HG02840 (cell line): ENCODE measurements at regions not wholly inside any gene's neighbourhood (a gene's known extent, or its start where the extent isn't known, plus 50 kb on each side); places are given as distances from the start of the nearest gene placed in this dataset.

ENCODE experiments used
- ATAC-seq: cut with Tn5 transposase; IDR thresholded peaks from one replicate; pipeline ENCODE4 v1.9.1; 2021; ENCODE audit warnings: mild to moderate bottlenecking, moderate library complexity, moderate number of reproducible peaks; ENCODE audit not compliant: unreplicated experiment, low FRiP score

- no peak for ATAC-seq
Measured at GRCh38 chr3:107970993-107971580, 119.7 kb downstream of the CD47 start.

GRCh38 chr3:107969994-107970819 is 120.6 kb downstream of the CD47 start:
- ATAC-seq: no peak

- ATAC-seq: no peak
Measured at GRCh38 chr3:107969525-107969924, 121.3 kb downstream of the CD47 start.

DNA sequence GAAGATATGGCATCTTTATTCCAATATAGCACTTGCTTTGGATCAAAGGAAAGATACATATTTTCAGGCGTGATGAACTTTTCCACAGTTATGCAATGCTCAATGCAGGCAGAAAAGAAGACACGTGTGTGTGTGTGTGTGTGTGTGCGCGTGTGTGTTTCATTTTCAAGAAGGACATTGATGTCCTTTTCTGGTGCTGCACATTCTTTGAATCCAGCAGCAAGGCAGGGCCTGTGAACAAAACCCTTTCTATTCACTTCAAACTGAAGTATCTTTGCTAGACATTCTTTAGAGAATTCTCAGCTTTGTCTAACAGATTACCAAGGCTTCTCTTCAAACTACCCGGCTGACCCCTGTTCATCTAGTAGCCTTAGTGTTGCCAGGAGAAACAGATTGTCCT is 124.6 kb downstream of the CD47 start:
- ATAC-seq: no peak

GRCh38 chr3:107965136-107965655 is 125.6 kb downstream of the CD47 start:
- no peak for ATAC-seq

DNA sequence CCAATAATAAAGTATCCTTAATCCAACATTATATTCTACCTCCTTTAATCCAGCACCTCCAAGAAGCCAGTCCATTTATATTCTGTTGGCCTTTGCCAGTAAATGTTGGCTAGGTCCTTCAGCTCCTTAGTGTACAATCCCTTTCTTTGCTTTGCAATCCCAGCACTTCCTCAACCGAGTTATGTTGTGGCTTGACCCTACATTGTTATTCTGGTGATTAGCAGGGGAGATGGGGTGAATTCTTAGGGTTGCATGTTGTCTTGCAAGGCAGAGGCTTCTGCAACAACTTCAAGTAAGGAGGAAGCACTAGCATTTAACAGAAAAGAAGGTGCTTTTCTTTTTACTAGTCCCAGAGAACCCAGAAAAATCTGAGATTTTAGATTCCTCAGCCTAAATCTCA is 127.2 kb downstream of the CD47 start:
- ATAC-seq: no peak

DNA sequence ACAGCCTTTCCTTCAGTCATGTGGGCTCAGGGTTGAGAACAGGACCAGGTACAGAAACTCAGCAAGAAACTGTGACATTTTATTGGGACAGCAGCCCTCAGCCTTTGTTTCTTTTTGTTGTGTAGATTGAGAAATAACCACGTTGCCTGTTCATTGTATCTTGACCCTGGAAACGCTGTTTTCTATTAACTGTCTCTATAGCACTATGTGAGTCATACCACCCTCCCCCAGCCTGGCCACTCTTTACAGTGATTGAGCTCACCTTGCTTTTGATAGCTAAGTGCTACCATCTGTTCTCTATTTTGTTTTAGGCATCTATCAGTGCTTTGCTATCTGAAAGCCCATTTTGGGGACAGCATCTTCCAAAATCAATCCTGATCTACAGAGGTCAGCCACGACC is 127.9 kb downstream of the CD47 start:
- no peak for ATAC-seq

- ATAC-seq: no peak
Measured at GRCh38 chr3:107962037-107962436, 128.8 kb downstream of the CD47 start.

DNA sequence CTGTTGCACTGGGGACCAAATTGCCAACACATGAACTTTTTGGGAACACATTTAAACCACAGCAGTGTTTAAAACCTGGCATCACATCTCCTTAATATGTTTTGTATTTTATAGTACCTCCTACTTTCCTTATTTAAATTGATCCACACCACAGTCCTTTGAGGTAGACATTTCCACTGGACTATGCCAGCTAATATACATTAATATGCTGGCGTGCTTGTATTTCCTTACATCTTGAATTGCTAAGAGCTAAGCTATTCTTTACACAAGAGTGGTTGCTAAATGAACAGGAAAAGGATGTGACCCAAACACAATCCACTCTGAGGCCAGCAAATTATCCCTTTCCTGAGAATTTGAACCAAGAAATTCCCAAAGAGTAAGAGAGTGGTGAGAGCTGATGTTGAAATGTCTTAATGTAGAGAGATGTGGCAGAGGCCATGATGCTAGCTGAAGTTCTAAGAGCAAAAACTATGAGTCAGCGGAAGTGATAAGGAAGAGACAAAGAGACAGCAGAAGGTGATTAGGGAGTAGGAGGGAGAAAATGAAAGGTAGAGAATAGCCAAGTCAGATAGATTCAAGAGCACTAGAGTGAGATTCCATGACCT is 131.2 kb downstream of the CD47 start:
- ATAC-seq: no peak

- ATAC-seq: no peak
Measured at GRCh38 chr3:107958146-107958545, 132.7 kb downstream of the CD47 start.

DNA sequence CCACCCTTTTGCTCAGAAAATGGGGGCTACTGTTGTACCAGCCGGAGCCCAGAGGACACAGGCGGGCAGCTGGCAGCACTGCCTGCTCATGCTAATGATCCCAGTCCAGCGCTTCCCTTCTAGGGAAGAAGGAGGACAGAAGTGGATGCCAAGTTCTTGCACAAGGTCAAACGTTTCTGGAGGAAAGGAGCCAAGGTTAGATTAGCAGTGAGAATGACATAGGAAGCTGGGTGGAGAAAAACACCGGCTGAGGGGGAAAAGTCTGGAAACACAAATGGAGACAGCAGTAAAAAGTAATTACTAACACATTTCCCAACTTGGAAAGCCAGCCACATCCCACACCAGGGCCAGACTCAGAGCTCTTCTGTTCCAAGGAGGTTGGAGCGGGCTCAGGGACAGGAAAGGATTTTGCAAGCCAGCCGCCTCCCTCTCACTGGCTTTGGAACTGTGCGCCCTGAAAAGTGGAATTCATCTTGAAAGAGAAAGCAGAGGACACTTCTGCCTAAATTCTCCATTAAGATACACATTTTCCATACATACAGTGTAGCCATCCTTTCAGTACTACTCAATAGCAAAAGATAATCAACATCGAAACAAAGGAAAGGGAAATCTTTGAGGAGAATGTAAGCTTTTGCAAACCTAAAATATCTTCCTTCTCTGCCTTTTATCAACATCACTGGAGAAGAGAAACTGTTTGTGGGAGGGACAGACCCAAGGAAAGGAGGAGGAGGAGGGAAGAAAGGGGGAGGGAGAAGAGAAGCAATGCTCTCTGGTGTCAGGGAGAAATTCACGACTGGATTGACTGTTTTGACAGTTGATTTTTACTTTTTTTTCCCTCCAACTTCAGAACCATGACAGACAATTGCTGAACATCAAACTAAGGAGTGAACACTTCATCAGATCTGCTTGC is 133.6 kb downstream of the CD47 start:
- ATAC-seq: no peak

GRCh38 chr3:107954845-107955244 is 136.0 kb downstream of the CD47 start:
- no peak for ATAC-seq

DNA sequence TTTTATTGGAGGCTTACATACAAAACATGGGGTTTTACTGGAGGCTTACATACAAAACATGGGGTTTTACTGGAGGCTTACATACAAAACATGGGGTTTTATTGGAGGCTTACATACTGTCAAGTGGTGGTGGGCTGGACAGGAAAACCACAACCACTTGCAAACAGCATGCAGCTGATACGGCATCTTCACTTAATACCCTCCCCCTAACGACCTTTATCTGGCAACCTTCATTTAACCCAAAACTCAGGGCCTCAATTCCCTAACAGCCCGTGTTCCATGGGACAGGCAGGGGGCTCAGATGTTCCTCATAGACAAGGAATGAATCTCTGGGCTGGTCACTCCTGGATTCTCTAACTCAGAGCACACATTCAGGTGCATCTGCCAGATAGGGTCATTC is 137.1 kb downstream of the CD47 start:
- no peak for ATAC-seq

GRCh38 chr3:107951126-107951525 is 139.7 kb downstream of the CD47 start:
- no peak for ATAC-seq

- no peak for ATAC-seq
Measured at GRCh38 chr3:107950417-107950816, 140.4 kb downstream of the CD47 start.

- no peak for ATAC-seq
Measured at GRCh38 chr3:107949394-107949970, 141.3 kb downstream of the CD47 start.

DNA sequence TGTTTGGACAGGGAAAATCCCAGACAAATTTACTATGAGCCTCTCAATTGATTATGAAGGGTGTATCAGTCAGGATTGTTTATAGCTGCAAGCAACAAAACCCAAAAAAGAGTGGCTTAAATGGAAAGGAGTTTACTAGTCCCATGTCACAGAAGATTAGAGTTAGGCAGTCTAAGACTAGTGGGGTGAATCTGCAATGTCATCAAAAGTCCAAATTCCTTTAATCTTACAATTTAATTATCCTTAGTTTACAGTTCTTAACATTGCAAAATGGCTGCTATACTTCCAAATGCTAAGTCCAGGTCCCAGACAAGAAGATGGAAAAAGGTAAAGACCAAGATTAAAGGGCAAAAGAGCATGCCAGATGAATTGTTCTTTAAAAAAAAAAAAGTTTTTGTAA is 143.6 kb downstream of the CD47 start:
- no peak for ATAC-seq

DNA sequence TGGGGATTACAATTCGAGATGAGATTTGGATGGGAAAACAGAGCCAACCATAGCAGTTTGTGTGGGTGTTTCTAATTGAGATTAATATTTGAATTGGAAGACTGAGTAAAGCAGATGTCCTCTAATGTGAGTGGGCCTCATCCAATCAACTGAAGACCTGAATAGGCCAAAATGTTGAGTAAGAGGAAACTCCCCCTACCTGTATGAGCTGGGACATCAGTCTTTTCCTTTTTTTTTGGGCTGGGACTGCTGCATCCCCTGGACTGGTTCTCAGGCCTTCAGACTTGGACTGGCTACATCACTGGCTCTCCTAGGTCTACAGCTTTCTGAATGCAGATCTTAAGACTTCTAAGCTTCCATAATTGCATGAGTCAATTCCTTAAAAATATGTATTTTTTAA is 144.1 kb downstream of the CD47 start:
- ATAC-seq: no peak

GRCh38 chr3:107945417-107946094 is 145.3 kb downstream of the CD47 start:
- no peak for ATAC-seq
